ENCODE measurements at regions not wholly inside any gene's neighbourhood (a gene's known extent, or its start where the extent isn't known, plus 50 kb on each side); places are given as distances from the start of the nearest gene placed in this dataset.
A peak's percentile ranks its signal among the peaks of the same experiment; 100 is the strongest.

DNA sequence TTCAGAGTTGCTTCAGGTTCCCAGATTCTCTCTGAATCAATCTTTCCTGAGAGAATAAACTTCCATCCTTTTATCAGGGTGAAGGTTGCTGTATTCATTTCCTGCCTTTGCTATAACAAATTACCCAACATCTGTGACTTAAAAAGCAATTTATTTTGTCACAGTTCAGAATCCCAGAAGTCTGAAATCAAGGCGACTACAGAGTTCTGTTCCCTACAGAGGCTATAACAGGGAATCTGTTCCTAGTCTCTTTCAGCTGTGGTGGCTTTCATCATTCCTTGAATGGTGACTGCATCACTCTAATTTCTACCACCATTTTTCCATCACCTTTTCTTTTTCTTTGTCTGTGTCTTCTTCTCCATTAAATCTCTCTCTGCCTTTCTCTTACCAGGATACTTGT is 459.3 kb upstream of the PRR20A start:
- peaks cover 11% of the 10 kb centered on the region for H3K9me3 ChIP-seq (ENCODE audit: control insufficient read depth, insufficient read depth, low read length)

DNA sequence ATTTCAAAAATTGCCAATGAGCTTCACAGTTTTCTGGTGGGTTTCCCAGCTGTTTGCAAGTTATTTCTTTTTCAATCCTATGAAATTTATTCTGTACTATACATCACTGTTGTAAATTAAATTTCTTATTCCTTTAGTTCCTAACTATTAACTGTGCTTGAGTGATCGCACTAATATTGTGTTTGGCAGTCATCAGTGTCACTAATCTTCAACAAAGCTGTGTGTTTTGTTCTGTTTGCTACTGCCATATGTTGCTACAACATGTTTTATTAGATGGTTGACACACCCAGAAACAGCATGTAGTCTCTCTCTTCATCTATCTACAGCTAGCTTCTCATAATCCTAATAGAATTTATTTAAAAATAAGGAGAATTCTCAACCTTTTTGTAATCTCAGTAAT is 453.6 kb upstream of the PRR20A start:
- no peak overlapping the region for H3K27ac ChIP-seq (ENCODE audit: low read depth, low read length)
- H3K4me3 ChIP-seq (ENCODE audit: low read depth, low read length) = no peak overlapping the region
- H3K9me3 ChIP-seq (ENCODE audit: control insufficient read depth, insufficient read depth, low read length) = no peaks in the 10 kb centered on the region
- no peak overlapping the region for H3K9ac ChIP-seq (ENCODE audit: low read depth, low read length)
- H3K4me1 ChIP-seq (ENCODE audit: control insufficient read depth, insufficient read depth, low read length) = peaks cover 6% of the 10 kb centered on the region
- no peaks in the 10 kb centered on the region for H3K27me3 ChIP-seq (ENCODE audit: control insufficient read depth, insufficient read depth, low read length)
- H3K36me3 ChIP-seq (ENCODE audit: control insufficient read depth, insufficient read depth, low read length) = no peaks in the 10 kb centered on the region

More for the DNA sequence above, 459.3 kb upstream of the PRR20A start:
- H3K36me3 ChIP-seq (ENCODE audit: control insufficient read depth, insufficient read depth, low read length) = no peaks in the 10 kb centered on the region
- H3K27ac ChIP-seq (ENCODE audit: low read depth, low read length) = no peak overlapping the region
- H3K9ac ChIP-seq (ENCODE audit: low read depth, low read length) = no peak overlapping the region
- H3K27me3 ChIP-seq (ENCODE audit: control insufficient read depth, insufficient read depth, low read length) = no peaks in the 10 kb centered on the region
- H3K4me3 ChIP-seq (ENCODE audit: low read depth, low read length) = no peak overlapping the region
- H3K4me1 ChIP-seq (ENCODE audit: control insufficient read depth, insufficient read depth, low read length) = no peaks in the 10 kb centered on the region

DNA sequence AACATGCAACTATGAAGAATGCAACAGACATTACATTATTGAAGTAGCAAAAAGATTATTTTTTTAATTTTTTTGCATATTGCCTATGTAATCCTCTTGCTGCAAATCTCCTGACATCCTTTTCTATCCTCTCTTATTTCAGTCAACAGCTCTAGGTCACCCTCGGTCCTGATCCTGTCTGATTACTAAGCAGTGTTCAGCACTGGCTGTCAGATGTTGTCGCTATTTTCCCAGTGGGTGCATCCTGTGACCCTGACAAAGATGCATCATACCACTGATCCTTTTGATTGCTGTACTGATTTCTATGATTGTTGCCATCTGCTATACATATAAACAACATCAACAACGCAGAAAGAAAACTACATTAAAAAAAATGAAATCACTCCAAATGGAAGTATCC is 443.7 kb upstream of the PRR20A start:
- H3K9ac ChIP-seq (ENCODE audit: low read depth, low read length) = no peak overlapping the region
- H3K36me3 ChIP-seq (ENCODE audit: control insufficient read depth, insufficient read depth, low read length) = no peaks in the 10 kb centered on the region
- H3K4me3 ChIP-seq (ENCODE audit: low read depth, low read length) = no peak overlapping the region

DNA sequence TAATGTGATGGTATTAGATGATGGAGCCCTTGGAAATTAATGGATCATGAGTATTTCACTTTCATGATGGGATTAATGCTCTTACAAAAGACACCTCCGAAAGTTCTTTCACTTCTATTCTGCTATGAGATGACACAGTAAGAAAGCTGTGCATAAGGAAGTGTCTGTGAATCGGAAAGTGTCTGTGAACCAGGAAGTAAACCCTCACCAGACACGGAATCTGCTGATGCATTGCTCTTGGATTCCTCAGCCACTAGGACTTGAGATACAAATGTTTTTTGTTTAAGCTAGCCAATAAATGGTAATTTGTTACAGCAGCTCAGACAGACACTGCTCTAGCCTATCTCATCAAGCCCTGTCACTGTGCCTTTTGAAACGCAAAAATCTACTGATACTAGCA is 440.4 kb upstream of the PRR20A start:
- no peaks in the 10 kb centered on the region for H3K9me3 ChIP-seq (ENCODE audit: control insufficient read depth, insufficient read depth, low read length)
- H3K27ac ChIP-seq (ENCODE audit: low read depth, low read length) = no peak overlapping the region
- no peak overlapping the region for H3K4me3 ChIP-seq (ENCODE audit: low read depth, low read length)
- H3K4me1 ChIP-seq (ENCODE audit: control insufficient read depth, insufficient read depth, low read length) = no peaks in the 10 kb centered on the region
- no peak overlapping the region for H3K9ac ChIP-seq (ENCODE audit: low read depth, low read length)
- H3K27me3 ChIP-seq (ENCODE audit: control insufficient read depth, insufficient read depth, low read length) = no peaks in the 10 kb centered on the region
- H3K36me3 ChIP-seq (ENCODE audit: control insufficient read depth, insufficient read depth, low read length) = no peaks in the 10 kb centered on the region

More for the DNA sequence above, 443.7 kb upstream of the PRR20A start:
- H3K27ac ChIP-seq (ENCODE audit: low read depth, low read length) = no peak overlapping the region
- no peaks in the 10 kb centered on the region for H3K4me1 ChIP-seq (ENCODE audit: control insufficient read depth, insufficient read depth, low read length)
- H3K9me3 ChIP-seq (ENCODE audit: control insufficient read depth, insufficient read depth, low read length) = no peaks in the 10 kb centered on the region
- H3K27me3 ChIP-seq (ENCODE audit: control insufficient read depth, insufficient read depth, low read length) = no peaks in the 10 kb centered on the region

DNA sequence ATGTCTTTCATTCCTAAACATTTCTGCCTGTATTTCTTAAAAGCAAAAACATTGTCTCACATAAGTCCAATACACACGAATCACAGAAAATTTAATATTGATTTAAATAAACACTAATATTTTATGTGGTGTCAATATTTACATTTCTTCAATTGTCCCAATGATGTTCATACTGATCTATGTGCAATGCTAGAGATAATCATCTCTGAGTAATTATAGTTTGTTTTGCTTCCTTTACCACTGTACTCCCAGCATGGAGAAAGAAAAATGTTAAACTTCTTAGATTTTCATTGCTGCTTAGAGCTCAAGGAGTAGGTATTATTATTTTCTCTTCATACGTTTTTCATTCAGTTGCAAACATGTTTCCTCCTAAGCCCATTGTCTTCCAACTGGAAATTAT is 434.2 kb upstream of the PRR20A start:
- Histone ChIP-seq H3K4me3 (ENCODE audit: low read depth, low read length) (no peak overlapping the region), H3K9ac (ENCODE audit: low read depth, low read length) (no peak overlapping the region), H3K36me3 (ENCODE audit: control insufficient read depth, insufficient read depth, low read length) (no peaks in the 10 kb centered on the region), H3K9me3 (ENCODE audit: control insufficient read depth, insufficient read depth, low read length) (no peaks in the 10 kb centered on the region), H3K4me1 (ENCODE audit: control insufficient read depth, insufficient read depth, low read length) (no peaks in the 10 kb centered on the region), H3K27ac (ENCODE audit: low read depth, low read length) (no peak overlapping the region), H3K27me3 (ENCODE audit: control insufficient read depth, insufficient read depth, low read length) (no peaks in the 10 kb centered on the region)

DNA sequence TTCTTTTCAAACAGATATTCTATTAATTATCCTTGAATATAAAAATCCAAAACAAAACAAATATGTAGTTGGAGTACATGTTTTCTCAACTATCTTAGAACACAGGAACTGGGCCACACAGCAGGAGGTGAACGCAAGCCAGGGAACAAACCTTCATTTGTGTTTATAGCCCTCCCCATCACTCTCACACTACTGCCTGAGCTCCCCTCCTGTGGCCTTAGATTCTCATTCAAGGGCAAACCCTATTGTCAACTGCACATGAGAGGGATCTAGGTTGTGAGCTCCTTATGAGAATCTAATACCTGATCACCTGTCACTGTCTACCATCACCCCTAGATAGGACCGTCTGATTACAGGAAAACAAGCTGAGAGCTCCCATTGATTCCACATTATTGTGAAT is 427.1 kb upstream of the PRR20A start:
- no peak overlapping the region for H3K4me3 ChIP-seq (ENCODE audit: low read depth, low read length)
- no peak overlapping the region for H3K9ac ChIP-seq (ENCODE audit: low read depth, low read length)
- H3K27ac ChIP-seq (ENCODE audit: low read depth, low read length) = no peak overlapping the region
- no peaks in the 10 kb centered on the region for H3K27me3 ChIP-seq (ENCODE audit: control insufficient read depth, insufficient read depth, low read length)
- no peaks in the 10 kb centered on the region for H3K36me3 ChIP-seq (ENCODE audit: control insufficient read depth, insufficient read depth, low read length)
- no peaks in the 10 kb centered on the region for H3K9me3 ChIP-seq (ENCODE audit: control insufficient read depth, insufficient read depth, low read length)
- peaks cover 12% of the 10 kb centered on the region for H3K4me1 ChIP-seq (ENCODE audit: control insufficient read depth, insufficient read depth, low read length)

DNA sequence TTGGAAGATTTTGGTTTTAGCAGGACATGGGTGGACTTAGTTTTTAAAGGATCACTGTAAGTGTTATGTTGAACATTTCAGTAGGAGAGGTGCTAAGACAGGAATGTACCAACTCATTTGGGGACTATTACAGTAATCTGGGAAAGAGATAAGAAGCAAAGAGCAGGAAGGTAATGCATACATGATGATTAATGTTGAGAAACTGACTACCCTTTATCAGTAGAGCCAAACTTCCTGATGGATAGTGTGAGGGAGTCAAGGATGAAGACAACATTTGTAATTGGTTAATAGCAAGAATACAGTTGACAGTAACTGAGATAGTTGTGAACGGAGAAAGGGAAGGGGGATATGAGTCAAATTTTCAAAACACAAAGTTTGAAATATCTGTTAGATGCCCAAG is 421.9 kb upstream of the PRR20A start:
- Histone ChIP-seq H3K4me1 (ENCODE audit: control insufficient read depth, insufficient read depth, low read length) (peaks cover 2% of the 10 kb centered on the region; the same call in 1 of the 2 replicates), H3K9ac (ENCODE audit: low read depth, low read length) (no peak overlapping the region), H3K36me3 (ENCODE audit: control insufficient read depth, insufficient read depth, low read length) (no peaks in the 10 kb centered on the region), H3K27ac (ENCODE audit: low read depth, low read length) (no peak overlapping the region), H3K4me3 (ENCODE audit: low read depth, low read length) (no peak overlapping the region), H3K9me3 (ENCODE audit: control insufficient read depth, insufficient read depth, low read length) (no peaks in the 10 kb centered on the region), H3K27me3 (ENCODE audit: control insufficient read depth, insufficient read depth, low read length) (no peaks in the 10 kb centered on the region)

DNA sequence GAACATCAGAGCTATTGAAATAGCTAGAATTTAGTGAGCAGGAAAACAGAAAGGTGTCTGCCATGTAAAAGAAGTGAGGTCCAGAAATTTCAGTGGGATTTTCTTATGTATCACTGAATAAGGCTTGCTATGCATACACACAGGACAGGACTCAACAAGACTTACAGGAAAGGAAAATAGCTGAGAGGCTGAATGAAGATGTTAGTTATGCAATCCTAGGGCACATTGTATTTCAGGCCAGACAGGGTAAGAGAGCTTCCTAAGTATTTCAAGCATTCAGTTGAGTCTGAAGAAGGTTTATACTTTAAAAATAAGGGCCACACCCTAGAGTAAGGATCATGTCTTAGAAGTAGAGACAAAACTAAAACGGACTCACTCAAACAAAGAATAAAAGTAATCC is 419.9 kb upstream of the PRR20A start:
- no peaks in the 10 kb centered on the region for H3K36me3 ChIP-seq (ENCODE audit: control insufficient read depth, insufficient read depth, low read length)
- no peaks in the 10 kb centered on the region for H3K27me3 ChIP-seq (ENCODE audit: control insufficient read depth, insufficient read depth, low read length)
- no peaks in the 10 kb centered on the region for H3K4me1 ChIP-seq (ENCODE audit: control insufficient read depth, insufficient read depth, low read length)
- no peaks in the 10 kb centered on the region for H3K9me3 ChIP-seq (ENCODE audit: control insufficient read depth, insufficient read depth, low read length)
- no peak overlapping the region for H3K9ac ChIP-seq (ENCODE audit: low read depth, low read length)
- H3K4me3 ChIP-seq (ENCODE audit: low read depth, low read length) = no peak overlapping the region
- no peak overlapping the region for H3K27ac ChIP-seq (ENCODE audit: low read depth, low read length)

DNA sequence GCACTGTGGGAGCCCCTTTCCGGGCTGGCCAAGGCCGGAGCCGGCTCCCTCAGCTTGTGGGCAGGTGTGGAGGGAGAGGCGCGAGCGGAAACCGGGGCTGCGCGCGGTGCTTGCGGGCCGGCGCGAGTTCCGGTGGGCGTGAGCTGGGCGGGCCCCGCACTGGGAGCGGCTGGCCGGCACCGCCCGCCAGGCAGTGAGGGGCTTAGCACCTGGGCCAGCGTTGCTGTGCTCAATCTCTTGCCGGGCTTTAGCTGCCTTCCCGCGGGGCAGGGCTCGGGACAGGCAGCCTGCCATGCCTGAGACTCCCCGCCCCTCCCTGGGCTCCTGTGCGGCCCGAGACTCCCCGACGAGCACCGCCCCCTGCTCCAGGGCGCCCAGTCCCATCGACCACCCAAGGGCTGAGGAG is 405.2 kb upstream of the PRR20A start:
- Histone ChIP-seq H3K4me1 (ENCODE audit: control insufficient read depth, insufficient read depth, low read length) (0 out of 2 replicates have a peak, but pooled peaks cover 6% of the 10 kb centered on the region), H3K4me3 (ENCODE audit: low read depth, low read length) (peak overlapping the region; percentile 79), H3K9me3 (ENCODE audit: control insufficient read depth, insufficient read depth, low read length) (no peaks in the 10 kb centered on the region), H3K27ac (ENCODE audit: low read depth, low read length) (no peak overlapping the region), H3K36me3 (ENCODE audit: control insufficient read depth, insufficient read depth, low read length) (no peaks in the 10 kb centered on the region), H3K9ac (ENCODE audit: low read depth, low read length) (peak overlapping the region; percentile 64), H3K27me3 (ENCODE audit: control insufficient read depth, insufficient read depth, low read length) (no peaks in the 10 kb centered on the region)

DNA sequence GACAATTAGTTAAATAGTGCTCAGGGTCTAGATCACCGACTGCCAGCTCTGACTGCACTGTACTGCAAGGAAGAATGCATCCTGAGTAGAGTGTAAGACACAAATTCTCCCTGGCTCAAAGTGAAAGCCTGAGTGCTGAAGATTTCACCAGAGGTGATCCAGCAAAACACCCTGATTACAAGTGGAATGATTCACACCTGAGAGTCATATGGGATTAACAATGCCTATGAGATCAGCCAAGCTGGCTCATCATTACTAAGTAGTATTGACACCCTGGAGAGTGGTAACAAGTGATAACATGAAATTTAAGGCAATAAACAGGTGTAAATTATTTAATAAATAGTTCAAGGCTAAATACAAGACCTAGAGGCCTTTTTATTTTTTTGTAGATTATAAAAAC is 403.8 kb upstream of the PRR20A start:
- Histone ChIP-seq H3K27ac (ENCODE audit: low read depth, low read length) (no peak overlapping the region), H3K9me3 (ENCODE audit: control insufficient read depth, insufficient read depth, low read length) (no peaks in the 10 kb centered on the region), H3K9ac (ENCODE audit: low read depth, low read length) (no peak overlapping the region), H3K4me1 (ENCODE audit: control insufficient read depth, insufficient read depth, low read length) (0 out of 2 replicates have a peak, but pooled peaks cover 6% of the 10 kb centered on the region), H3K36me3 (ENCODE audit: control insufficient read depth, insufficient read depth, low read length) (no peaks in the 10 kb centered on the region), H3K27me3 (ENCODE audit: control insufficient read depth, insufficient read depth, low read length) (no peaks in the 10 kb centered on the region), H3K4me3 (ENCODE audit: low read depth, low read length) (no peak overlapping the region)

DNA sequence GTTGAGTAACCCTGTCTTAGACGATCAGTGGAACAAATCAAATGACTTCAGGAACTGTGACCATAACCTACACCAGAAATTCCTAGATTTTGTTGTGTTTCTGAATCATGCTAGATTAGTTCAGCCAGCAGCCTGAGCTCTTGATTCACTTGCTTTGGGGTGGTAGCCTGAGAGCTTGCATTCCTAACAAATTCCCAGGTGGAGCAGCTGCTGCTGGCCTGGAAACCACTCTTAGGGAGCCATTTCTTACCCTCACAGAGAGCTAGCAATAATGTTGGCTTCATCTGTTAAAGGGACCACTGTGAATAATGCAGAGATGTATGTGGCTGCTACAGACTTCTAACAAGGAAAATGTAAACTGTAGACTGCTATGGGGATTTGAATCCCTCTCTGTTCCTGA is 388.1 kb upstream of the PRR20A start:
- no peaks in the 10 kb centered on the region for H3K36me3 ChIP-seq (ENCODE audit: control insufficient read depth, insufficient read depth, low read length)
- H3K4me1 ChIP-seq (ENCODE audit: control insufficient read depth, insufficient read depth, low read length) = no peaks in the 10 kb centered on the region
- no peaks in the 10 kb centered on the region for H3K9me3 ChIP-seq (ENCODE audit: control insufficient read depth, insufficient read depth, low read length)
- H3K4me3 ChIP-seq (ENCODE audit: low read depth, low read length) = no peak overlapping the region
- H3K9ac ChIP-seq (ENCODE audit: low read depth, low read length) = no peak overlapping the region
- H3K27me3 ChIP-seq (ENCODE audit: control insufficient read depth, insufficient read depth, low read length) = no peaks in the 10 kb centered on the region
- H3K27ac ChIP-seq (ENCODE audit: low read depth, low read length) = no peak overlapping the region
